ENCODE measurements at regions not wholly inside any gene's neighbourhood (a gene's known extent, or its start where the extent isn't known, plus 50 kb on each side); places are given as distances from the start of the nearest gene placed in this dataset.

- TF ChIP-seq ZNF639 (tag by site-specific recombination; IDR thresholded peaks at IDR 0.05) (no peak), BCL11A (tag by site-specific recombination; IDR thresholded peaks at IDR 0.05; ENCODE audit: low read depth) (no peak), ZNF155 (tag by site-specific recombination; IDR thresholded peaks at IDR 0.05) (no peak), ZNF610 (tag by site-specific recombination; IDR thresholded peaks at IDR 0.05; ENCODE audit: borderline replicate concordance) (no peak), ZSCAN18 (tag by site-specific recombination; IDR thresholded peaks at IDR 0.05) (no peak), ZNF157 (tag by site-specific recombination; IDR thresholded peaks at IDR 0.05) (no peak)
These were observed 708.6 kb upstream of the KLHL1 start (continued) for GRCh38 chr13:70816853-70817252.

GRCh38 chr13:70814684-70815083, 706.4 kb upstream of the KLHL1 start:
- Histone ChIP-seq H3K9me3 (ENCODE audit: control insufficient read depth, insufficient read depth, low read depth, low read length) (no peaks in the 10 kb centered on the region), H3K4me3 (ENCODE audit: low read depth, low read length) (no peak overlapping the region), H3K36me3 (ENCODE audit: control insufficient read depth in 2 of 2, insufficient read depth in 1 of 2, low read length in 2 of 2) (no peaks in the 10 kb centered on the region), H3K27ac (ENCODE audit: extremely low read depth, low read depth, low read length) (no peak overlapping the region), H3K4me1 (ENCODE audit: control insufficient read depth, insufficient read depth, low read length) (no peaks in the 10 kb centered on the region)
- ChIA-PET POLR2A (no interaction called here), CTCF (no interaction called here)
- no peak for TF ChIP-seq ZBTB26 (tag by site-specific recombination; optimal IDR thresholded peaks at IDR 0.05)
- TF ChIP-seq ZNF362 (tag by site-specific recombination; IDR thresholded peaks at IDR 0.05) = no peak
- no peak for TF ChIP-seq KLF10 (tag by site-specific recombination; IDR thresholded peaks at IDR 0.05)
- TF ChIP-seq ZNF449 (tag by site-specific recombination; IDR thresholded peaks at IDR 0.05) = no peak
- no peak for TF ChIP-seq ZBTB48 (tag by site-specific recombination; IDR thresholded peaks at IDR 0.05)
- TF ChIP-seq MZF1 (tag by site-specific recombination; IDR thresholded peaks at IDR 0.05; ENCODE audit: borderline replicate concordance) = no peak
- no peak for TF ChIP-seq ZBTB7A (tag by site-specific recombination; IDR thresholded peaks at IDR 0.05; ENCODE audit: low read depth)
- no peak for TF ChIP-seq PBX3 (CRISPR knock-in tag; IDR thresholded peaks at IDR 0.05)
- no peak for TF ChIP-seq EGR2 (tag by site-specific recombination; IDR thresholded peaks at IDR 0.05; ENCODE audit: low read depth)
- no peak for TF ChIP-seq ZNF76 (tag by site-specific recombination; IDR thresholded peaks at IDR 0.05; ENCODE audit: borderline replicate concordance, low read depth)
- TF ChIP-seq ZNF777 (tag by site-specific recombination; IDR thresholded peaks at IDR 0.05; ENCODE audit: borderline replicate concordance) = no peak
- no peak for TF ChIP-seq ZNF324 (tag by site-specific recombination; IDR thresholded peaks at IDR 0.05)
- no peak for TF ChIP-seq ZNF292 (tag by site-specific recombination; IDR thresholded peaks at IDR 0.05; ENCODE audit: borderline replicate concordance, low read depth)
- TF ChIP-seq ZSCAN23 (tag by site-specific recombination; IDR thresholded peaks at IDR 0.05) = no peak
- TF ChIP-seq PRDM10 (tag by site-specific recombination; IDR thresholded peaks at IDR 0.05) = no peak
- no peak for TF ChIP-seq ZNF214 (tag by site-specific recombination; IDR thresholded peaks at IDR 0.05; ENCODE audit: borderline replicate concordance)
- TF ChIP-seq ZNF624 (tag by site-specific recombination; IDR thresholded peaks at IDR 0.05) = no peak

Data from HEK293 (cell line).